Cardiac muscle cell (in vitro differentiated cells and primary cell): ENCODE measurements at regions not wholly inside any gene's neighbourhood (a gene's known extent, or its start where the extent isn't known, plus 50 kb on each side); places are given as distances from the start of the nearest gene placed in this dataset.

Experiments
- DNase-seq, 2 donors: peaks; one replicate each; pipeline versions ENCODE4 v3.0.0 to v3.0.0-alpha.2; 2010 to 2017; ENCODE audit warnings: low read depth in 1 of 2, low spot score in 1 of 2
- H3K27ac ChIP-seq: fragments of 200-600 bp; sonication (generic); 2 replicates; pipeline ENCODE4 v1.5.1; 2016
- H3K27me3 ChIP-seq: fragments of 200-600 bp; sonication (generic); 2 replicates; pipeline ENCODE4 v1.6.0; 2016; ENCODE audit warnings: control low read depth
- H3K36me3 ChIP-seq: fragments of 200-600 bp; sonication (generic); 2 replicates; pipeline ENCODE4 v1.5.1; 2016; ENCODE audit warnings: control low read depth
- H3K4me1 ChIP-seq: fragments of 200-600 bp; sonication (generic); 2 replicates; pipeline ENCODE4 v1.8.1; 2017; ENCODE audit warnings: low read depth, mild to moderate bottlenecking, mixed run types
- H3K4me3 ChIP-seq: fragments of 200-600 bp; sonication (generic); 2 replicates; pipeline ENCODE4 v1.5.1; 2016; ENCODE audit warnings: mild to moderate bottlenecking
- H3K9me3 ChIP-seq: fragments of 200-600 bp; sonication (generic); 2 replicates; pipeline ENCODE4 v1.5.1; 2017; ENCODE audit warnings: low read depth, mild to moderate bottlenecking, control low read depth
- TF ChIP-seq, protein P1 (sequence below): IDR thresholded peaks from 2 replicates; pipeline ENCODE4 v1.5.1; 2012; ENCODE audit warnings: low read depth, mild to moderate bottlenecking, low read length

DNA sequence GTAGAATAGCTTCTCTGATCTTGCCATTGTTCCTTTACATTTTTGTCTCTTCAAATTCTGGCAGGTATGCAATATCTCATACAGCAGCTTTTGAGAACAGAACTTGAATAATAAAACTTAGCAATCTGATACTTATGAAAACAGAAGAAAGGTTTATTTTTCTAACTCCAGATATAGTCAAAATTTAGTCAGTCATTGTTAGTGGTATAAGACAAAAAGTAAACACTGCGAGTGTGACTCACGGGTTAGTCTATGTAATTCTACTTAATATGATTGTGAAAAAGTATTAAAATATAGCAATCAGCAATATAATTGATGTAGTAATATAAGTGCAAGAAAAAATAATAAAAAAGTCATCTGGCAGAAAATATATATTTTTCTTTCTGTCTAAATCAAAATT lies 910.4 kb downstream of the DNAH5 start:
- DNase-seq: no peak
- H3K4me1 ChIP-seq: no peaks in the 10 kb centered on the region
- no peak overlapping the region for H3K4me3 ChIP-seq
- no peak overlapping the region for H3K27ac ChIP-seq
- no peaks in the 10 kb centered on the region for H3K27me3 ChIP-seq
- TF ChIP-seq, protein P1, sequence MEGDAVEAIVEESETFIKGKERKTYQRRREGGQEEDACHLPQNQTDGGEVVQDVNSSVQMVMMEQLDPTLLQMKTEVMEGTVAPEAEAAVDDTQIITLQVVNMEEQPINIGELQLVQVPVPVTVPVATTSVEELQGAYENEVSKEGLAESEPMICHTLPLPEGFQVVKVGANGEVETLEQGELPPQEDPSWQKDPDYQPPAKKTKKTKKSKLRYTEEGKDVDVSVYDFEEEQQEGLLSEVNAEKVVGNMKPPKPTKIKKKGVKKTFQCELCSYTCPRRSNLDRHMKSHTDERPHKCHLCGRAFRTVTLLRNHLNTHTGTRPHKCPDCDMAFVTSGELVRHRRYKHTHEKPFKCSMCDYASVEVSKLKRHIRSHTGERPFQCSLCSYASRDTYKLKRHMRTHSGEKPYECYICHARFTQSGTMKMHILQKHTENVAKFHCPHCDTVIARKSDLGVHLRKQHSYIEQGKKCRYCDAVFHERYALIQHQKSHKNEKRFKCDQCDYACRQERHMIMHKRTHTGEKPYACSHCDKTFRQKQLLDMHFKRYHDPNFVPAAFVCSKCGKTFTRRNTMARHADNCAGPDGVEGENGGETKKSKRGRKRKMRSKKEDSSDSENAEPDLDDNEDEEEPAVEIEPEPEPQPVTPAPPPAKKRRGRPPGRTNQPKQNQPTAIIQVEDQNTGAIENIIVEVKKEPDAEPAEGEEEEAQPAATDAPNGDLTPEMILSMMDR: no peak
- H3K36me3 ChIP-seq: no peaks in the 10 kb centered on the region
- no peaks in the 10 kb centered on the region for H3K9me3 ChIP-seq

DNA sequence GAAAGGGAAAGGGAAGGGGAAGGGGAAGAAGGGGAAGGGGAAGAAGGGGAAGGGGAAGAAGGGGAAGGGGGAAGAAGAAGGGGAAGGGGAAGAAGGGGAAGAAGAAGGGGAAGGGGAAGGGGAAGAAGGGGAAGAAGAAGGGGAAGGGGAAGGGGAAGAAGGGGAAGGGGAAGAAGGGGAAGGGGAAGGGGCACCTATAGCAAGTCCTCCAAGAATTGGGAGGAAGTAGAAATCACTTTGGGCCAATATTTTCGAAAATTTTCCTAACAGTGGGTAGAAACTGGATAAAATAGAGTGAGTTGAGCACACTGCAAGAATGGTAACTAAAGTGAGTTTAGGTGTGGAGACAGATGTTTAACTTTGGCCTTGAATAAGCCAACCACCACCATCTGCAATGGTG lies 915.3 kb downstream of the DNAH5 start:
- TF ChIP-seq, protein P1: no peak
- no peaks in the 10 kb centered on the region for H3K27me3 ChIP-seq
- no peak overlapping the region for H3K27ac ChIP-seq

DNA sequence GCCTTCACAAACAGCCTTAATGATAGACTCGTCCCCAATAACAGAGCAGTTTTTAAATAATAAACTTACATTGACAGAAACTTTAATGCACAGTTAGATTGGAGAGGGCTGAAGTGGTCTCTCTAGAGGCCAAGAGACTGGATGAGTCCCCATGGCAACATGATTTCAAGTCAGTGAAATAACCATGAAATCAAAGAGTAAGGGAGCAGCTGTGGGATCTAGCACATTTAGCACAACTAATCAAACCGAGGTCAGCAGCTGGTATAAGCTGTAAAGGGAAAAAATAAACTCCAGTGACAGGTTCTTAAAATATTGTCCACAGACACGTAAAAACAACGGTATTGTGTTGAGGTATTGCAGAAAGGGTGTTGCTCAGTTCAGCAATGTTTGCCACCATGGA lies 916.6 kb downstream of the DNAH5 start:
- Histone ChIP-seq H3K27ac (no peak overlapping the region), H3K9me3 (no peaks in the 10 kb centered on the region), H3K36me3 (no peaks in the 10 kb centered on the region), H3K4me1 (no peaks in the 10 kb centered on the region), H3K4me3 (no peak overlapping the region), H3K27me3 (no peaks in the 10 kb centered on the region)
- DNase-seq: no peak
- TF ChIP-seq, protein P1: no peak

More for the DNA sequence above, 915.3 kb downstream of the DNAH5 start:
- Histone ChIP-seq H3K4me1 (no peaks in the 10 kb centered on the region), H3K9me3 (no peaks in the 10 kb centered on the region), H3K36me3 (no peaks in the 10 kb centered on the region), H3K4me3 (no peak overlapping the region)
- no peak for DNase-seq

DNA sequence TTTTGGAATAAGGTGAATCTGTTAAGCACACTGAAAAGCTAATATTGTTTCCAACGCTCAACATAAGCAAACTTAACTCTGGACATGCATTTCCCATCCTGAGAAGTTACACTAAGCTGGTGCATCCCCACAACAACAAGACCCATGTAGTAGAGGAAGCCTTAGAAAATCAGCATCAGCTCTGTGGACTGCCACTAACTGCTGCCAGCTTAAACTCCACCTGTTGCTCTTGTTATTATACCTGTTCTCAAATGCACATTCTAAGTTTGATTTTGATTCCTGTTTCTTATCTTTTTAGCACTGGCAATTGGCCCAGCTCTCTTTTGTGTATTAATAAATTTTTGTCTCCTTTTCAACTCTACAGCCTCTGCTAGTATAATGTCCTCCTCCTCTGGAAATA lies 924.8 kb downstream of the DNAH5 start:
- no peaks in the 10 kb centered on the region for H3K4me1 ChIP-seq
- no peak overlapping the region for H3K27ac ChIP-seq
- TF ChIP-seq, protein P1: no peak
- H3K9me3 ChIP-seq: no peaks in the 10 kb centered on the region
- H3K27me3 ChIP-seq: no peaks in the 10 kb centered on the region
- no peak for DNase-seq
- no peaks in the 10 kb centered on the region for H3K36me3 ChIP-seq
- no peak overlapping the region for H3K4me3 ChIP-seq

DNA sequence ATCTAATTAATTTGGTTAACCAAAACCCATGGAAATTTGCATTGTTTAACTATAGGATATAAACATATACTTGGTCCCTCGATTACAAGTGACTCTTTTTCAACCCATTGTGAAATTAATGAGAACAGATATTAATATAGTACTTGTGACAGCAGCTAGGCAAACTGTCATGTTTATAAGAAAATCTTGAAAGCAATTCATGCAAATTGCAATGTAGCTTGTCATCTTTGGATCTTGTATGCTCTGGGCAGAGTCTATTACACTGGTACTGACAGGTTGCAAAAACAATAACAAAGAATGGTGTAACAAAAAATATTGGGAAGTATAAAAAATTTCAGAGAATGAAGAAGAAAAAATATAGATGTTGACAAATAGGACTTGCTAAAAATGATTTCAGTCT lies 941.0 kb downstream of the DNAH5 start:
- Histone ChIP-seq H3K27ac (no peak overlapping the region), H3K27me3 (no peaks in the 10 kb centered on the region), H3K4me1 (no peaks in the 10 kb centered on the region), H3K4me3 (no peak overlapping the region), H3K9me3 (no peaks in the 10 kb centered on the region), H3K36me3 (no peaks in the 10 kb centered on the region)
- TF ChIP-seq, protein P1: no peak
- no peak for DNase-seq

DNA sequence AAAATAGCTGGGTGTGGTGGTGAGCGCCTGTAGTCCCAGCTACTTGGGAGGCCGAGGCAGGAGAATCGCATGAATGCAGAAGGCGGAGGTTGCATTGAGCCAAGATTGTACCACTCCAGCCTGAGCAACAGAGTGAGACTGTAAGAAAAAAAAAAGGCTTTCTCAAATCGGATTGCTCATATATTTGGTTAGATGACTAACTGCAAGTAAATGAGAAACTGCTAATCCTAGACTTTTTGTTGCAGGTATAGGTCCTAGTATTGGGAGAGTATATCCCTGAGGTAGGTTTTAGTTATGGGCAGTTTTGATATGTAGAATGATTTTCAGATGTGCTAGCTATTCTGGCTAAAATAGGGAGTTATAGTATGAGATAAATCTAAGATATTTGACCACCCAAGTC lies 944.8 kb downstream of the DNAH5 start:
- Histone ChIP-seq H3K36me3 (no peaks in the 10 kb centered on the region), H3K9me3 (no peaks in the 10 kb centered on the region), H3K27me3 (no peaks in the 10 kb centered on the region), H3K4me1 (no peaks in the 10 kb centered on the region), H3K4me3 (no peak overlapping the region), H3K27ac (no peak overlapping the region)
- TF ChIP-seq, protein P1: no peak
- DNase-seq: no peak
